ENCODE measurements at regions not wholly inside any gene's neighbourhood (a gene's known extent, or its start where the extent isn't known, plus 50 kb on each side); places are given as distances from the start of the nearest gene placed in this dataset.

DNA sequence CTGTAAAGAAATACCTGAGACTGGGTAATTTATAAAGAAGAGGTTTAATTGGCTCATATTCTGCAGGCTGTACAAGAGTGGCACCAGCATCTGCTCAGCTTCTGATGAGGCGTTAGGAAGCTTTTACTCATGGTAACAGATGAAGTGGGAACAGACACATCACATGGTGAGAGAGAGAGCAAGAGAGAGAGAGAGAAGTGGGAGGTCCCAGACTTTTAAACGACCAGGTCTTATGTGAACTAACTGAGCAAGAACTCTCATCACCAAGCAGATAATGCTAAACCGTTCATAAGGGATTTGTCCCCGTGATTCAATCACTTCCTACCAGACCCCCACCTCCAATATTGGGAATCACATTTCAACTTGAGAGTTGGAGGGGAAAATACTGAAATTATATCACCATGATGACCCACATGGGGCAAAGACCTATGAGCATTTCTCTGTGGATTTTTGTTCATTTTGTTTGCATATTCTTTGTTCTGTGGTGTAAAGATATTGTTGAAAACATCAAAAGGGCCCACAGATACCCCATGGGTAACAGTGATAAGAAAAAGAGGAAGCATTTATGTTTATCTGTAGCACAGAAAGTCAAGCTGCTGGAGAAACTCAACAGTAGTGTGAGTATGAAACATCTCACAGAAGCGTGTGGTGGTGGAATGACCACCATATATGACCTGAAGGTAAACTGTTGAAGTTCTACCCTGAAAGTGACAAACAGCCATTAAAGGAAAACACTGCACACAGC, 135.2 kb upstream of the PDE3A start:
- peaks cover 0 to 2% (median under 1%) of the 10 kb centered on the region in 4 donors for H3K9me3 ChIP-seq (ENCODE audit: control insufficient read depth in 4 of 4, low read length in 3 of 4)
- no peak overlapping the region for H3K4me3 ChIP-seq (ENCODE audit: low read depth in 1 of 3, low read length in 3 of 3)
- TF ChIP-seq YY1 (IDR thresholded peaks at IDR 0.05) (no peak), FOXA2 (IDR thresholded peaks at IDR 0.05) (no peak), NR2F2 (IDR thresholded peaks at IDR 0.05) (no peak), REST (IDR thresholded peaks at IDR 0.05) (no peak), RAD21 (IDR thresholded peaks at IDR 0.05) (no peak), FOXA1 (IDR thresholded peaks at IDR 0.05) (no peak), GABPA (IDR thresholded peaks at IDR 0.05 in 1 of 2, conservative IDR thresholded peaks at IDR 0.05 in 1 of 2) (no peak), HNF4G (IDR thresholded peaks at IDR 0.05) (no peak), EGR1 (IDR thresholded peaks at IDR 0.05; ENCODE audit: low read depth in 2 of 2) (no peak), HNF4A (conservative IDR thresholded peaks at IDR 0.05) (no peak), MAX (IDR thresholded peaks at IDR 0.05) (no peak), TAF1 (conservative IDR thresholded peaks at IDR 0.05) (no peak), JUND (IDR thresholded peaks at IDR 0.05) (no peak)
- TF ChIP-seq, protein P1, sequence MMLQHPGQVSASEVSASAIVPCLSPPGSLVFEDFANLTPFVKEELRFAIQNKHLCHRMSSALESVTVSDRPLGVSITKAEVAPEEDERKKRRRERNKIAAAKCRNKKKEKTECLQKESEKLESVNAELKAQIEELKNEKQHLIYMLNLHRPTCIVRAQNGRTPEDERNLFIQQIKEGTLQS (IDR thresholded peaks at IDR 0.05), result no peak
- TF ChIP-seq, protein P2, sequence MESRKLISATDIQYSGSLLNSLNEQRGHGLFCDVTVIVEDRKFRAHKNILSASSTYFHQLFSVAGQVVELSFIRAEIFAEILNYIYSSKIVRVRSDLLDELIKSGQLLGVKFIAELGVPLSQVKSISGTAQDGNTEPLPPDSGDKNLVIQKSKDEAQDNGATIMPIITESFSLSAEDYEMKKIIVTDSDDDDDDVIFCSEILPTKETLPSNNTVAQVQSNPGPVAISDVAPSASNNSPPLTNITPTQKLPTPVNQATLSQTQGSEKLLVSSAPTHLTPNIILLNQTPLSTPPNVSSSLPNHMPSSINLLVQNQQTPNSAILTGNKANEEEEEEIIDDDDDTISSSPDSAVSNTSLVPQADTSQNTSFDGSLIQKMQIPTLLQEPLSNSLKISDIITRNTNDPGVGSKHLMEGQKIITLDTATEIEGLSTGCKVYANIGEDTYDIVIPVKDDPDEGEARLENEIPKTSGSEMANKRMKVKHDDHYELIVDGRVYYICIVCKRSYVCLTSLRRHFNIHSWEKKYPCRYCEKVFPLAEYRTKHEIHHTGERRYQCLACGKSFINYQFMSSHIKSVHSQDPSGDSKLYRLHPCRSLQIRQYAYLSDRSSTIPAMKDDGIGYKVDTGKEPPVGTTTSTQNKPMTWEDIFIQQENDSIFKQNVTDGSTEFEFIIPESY (IDR thresholded peaks at IDR 0.05), result no peak
- TF ChIP-seq, protein P3, sequence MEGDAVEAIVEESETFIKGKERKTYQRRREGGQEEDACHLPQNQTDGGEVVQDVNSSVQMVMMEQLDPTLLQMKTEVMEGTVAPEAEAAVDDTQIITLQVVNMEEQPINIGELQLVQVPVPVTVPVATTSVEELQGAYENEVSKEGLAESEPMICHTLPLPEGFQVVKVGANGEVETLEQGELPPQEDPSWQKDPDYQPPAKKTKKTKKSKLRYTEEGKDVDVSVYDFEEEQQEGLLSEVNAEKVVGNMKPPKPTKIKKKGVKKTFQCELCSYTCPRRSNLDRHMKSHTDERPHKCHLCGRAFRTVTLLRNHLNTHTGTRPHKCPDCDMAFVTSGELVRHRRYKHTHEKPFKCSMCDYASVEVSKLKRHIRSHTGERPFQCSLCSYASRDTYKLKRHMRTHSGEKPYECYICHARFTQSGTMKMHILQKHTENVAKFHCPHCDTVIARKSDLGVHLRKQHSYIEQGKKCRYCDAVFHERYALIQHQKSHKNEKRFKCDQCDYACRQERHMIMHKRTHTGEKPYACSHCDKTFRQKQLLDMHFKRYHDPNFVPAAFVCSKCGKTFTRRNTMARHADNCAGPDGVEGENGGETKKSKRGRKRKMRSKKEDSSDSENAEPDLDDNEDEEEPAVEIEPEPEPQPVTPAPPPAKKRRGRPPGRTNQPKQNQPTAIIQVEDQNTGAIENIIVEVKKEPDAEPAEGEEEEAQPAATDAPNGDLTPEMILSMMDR (IDR thresholded peaks at IDR 0.05; ENCODE audit: low read depth, low read length, missing input control), result no peak
- H3K4me1 ChIP-seq (ENCODE audit: control insufficient read depth in 4 of 4, insufficient read depth in 4 of 4, low read length in 3 of 4), result no peaks in the 10 kb centered on the region
- H3K27me3 ChIP-seq (ENCODE audit: control insufficient read depth in 4 of 4, insufficient read depth in 4 of 4, low read length in 3 of 4), result no peaks in the 10 kb centered on the region
- whole genome bisulfite sequencing, result 65% methylated on average over 5 of the region's 5 CpGs
- no peak for DNase-seq (ENCODE audit: low spot score)
- no peak overlapping the region for H3K9ac ChIP-seq (ENCODE audit: low read depth in 1 of 2, low read length in 2 of 2)
- H3K27ac ChIP-seq (ENCODE audit: low read depth in 1 of 2, low read length in 2 of 2), result no peak overlapping the region
- no peaks in the 10 kb centered on the region for H3K36me3 ChIP-seq (ENCODE audit: control insufficient read depth in 4 of 4, insufficient read depth in 3 of 4, low read depth in 1 of 4, low read length in 3 of 4)
